NCI-H2196 treated with DMSO at 0.1 percent for 48 hours (cell line): ENCODE measurements at regions not wholly inside any gene's neighbourhood (a gene's known extent, or its start where the extent isn't known, plus 50 kb on each side); places are given as distances from the start of the nearest gene placed in this dataset.

Experiments used
- DNase-seq: peaks from one replicate; lab custom pipeline; 2025; ENCODE audit not compliant: unreplicated experiment; lab: John Stamatoyannopoulos, UW

DNA sequence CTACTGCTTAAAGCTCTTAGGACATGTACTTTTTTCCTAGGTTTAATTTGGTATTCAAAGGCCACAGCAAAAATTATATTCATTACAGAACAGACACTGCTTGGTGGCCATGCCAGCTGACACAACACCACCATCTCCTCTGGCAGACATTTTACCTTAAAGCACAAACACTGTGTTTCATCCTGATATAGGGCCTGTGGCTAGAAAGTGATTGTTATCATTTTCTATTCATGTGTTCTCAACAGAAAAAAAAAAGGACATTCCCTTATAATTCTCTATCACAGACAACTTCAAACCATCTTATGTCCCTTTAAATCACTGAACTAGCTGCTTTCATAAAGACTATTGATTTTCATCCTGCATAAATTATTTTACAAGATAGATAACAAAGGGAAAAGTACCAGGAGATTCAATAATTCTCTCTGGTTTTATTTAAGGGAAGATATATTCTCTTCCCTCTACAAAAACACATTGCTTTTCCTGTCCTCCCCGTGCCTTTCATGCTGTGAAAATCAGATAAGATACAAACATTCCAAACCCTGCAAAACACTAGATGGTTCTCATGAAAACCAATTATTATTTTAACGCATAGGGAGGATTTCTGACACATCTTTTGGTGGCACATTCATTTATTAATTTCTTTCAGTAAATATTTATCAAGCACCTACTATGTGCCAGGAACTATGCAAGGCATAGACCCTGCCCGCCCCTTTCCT is 139.3 kb upstream of the TMCC3 start:
- DNase-seq = no peak

DNA sequence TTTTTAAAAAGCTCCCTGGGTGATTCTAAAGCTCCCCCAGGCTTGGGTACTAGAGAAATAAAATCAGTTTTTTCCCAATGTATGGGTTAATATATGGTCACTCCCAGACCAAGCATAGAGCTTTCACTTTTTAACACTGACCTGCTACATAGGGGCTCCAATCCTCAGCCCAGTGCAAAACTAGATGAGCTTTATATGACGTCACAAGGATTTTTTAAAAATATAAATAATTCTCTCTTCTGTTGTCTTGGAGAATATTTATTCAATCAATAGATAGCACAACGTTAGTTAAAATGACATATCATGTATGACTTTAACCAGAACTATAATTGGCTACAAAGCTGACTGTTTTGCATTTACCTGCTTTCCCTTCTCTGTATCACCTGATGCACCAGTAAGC is 137.9 kb upstream of the TMCC3 start:
- DNase-seq = no peak

DNA sequence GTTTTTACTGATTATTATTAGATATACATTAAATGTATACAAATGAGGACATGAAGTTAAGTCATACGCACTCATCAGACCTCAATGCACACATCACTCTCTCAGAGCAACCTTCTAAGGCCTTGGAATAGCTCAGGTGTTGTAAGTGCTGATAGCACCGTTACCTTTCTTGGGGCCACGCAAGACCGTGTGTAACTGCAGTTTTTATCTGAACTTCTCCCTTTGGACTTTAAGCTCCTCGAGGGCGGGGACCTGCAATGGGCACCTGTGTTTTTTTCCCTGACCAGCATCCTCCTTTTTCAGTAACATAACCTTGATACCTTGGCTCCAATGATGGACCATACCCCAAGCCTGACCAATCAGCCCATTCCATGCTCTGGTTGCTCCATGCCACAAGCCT is 136.5 kb upstream of the TMCC3 start:
- no peak for DNase-seq

DNA sequence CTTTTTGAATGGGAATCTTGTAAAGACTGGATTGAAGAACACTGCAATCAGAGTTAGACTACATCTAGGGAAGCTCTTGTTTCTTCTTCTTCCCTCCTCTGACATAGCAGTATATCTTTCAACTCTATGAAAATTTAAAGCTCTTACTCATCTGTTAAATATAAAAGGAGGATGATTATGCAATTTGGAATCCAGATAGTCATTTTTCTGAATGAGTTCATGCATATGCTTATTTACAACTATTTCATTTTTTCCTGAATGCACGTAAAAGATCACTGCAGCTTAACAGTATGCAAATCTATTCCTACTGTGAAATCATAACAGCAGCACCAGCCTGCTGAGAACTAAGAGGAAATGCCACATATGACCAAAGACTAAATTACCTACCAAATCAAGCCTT is 133.5 kb upstream of the TMCC3 start:
- DNase-seq = no peak

DNA sequence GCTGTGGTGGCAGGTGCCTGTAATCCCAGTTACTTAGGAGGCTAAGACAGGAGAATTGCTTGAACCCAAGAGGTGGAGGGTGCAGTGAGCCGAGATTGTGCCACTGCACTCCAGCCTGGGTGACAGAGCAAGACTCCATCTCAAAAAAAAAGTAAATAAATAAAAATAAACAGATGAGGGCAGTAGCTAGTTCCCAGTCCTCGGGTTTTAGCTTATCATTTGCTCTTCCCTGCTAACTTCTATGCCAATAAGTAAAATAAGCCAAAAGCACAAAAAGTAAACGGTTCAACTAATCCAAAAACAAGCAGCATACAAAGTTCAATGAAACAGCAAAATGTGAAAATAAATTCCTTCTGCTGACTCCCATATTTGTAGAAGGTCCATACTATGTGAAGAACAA is 133.0 kb upstream of the TMCC3 start:
- DNase-seq = no peak

DNA sequence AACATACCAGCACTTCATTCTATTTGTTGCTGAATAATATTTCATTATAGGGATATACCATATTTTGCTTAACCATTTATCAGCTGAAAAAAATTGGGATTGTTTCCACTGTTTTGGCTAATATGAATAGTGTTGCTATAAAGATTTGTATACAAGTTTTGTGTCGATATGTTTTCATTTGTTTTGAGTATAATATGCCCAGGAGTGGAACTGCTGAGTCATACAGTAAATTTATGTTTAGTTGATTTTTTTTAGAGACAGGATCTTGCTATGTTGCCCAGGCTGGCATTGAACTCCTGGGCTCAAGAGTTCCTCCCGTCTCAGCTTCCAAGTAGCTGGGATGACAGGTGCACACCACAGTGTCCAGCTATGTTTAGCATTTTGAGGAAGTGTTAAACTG is 131.5 kb upstream of the TMCC3 start:
- DNase-seq = no peak

DNA sequence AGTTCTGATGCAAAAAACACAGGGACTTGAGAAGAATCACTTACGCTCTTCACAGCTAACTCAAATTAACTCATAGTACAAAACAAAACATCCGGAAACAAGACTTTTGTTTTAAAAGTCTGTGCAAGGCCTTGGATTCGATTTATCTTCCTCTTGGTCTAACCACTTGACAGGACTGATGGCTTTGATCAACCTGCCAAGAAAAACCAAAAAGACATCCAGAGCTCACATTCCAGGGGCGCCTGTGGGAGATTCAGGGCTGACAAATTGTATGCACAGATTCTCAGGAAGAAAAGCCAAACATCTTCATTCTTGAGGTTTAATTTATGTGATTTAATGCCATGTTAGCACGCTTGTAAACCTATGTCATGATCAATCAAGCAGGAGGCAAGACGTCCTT is 129.1 kb upstream of the TMCC3 start:
- DNase-seq = no peak

DNA sequence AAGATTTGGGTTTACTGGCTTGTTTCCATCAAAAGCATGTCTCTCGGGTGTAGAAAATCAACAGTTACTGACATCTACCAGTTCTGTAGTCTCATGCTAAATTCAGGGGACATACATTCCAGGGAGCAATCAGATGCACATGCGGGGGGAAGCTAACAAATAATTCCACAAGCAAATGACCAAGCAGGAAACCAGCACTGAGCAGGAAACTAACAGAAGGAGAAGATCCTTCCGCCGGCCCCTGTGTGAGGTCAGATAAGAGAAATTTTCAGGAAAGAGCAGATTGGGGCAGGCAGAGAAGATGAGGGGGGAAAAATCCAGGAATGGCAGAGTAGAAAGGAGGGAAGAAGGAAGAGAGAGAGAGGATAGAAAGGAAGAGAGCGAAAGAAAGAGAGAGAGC is 127.6 kb upstream of the TMCC3 start:
- DNase-seq = no peak

DNA sequence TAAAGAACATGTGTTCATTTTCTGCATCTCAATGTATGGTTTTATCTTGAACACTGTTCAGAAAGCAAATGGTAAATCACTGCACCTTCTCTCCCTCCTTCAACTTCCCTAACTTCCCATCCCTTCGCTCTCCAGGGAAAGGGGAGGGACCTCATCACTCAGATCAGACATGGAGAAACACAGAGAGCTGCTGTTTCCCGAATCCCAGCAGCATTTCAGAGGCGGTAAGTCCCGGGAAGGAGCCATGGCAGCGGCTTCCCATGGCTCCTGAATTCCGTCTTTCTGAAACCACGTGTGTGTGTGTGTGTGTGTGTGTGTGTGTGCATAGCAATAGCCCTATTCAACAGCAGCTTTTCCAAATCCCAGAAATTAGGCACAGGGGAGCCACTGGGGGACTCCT is 125.4 kb upstream of the TMCC3 start:
- no peak for DNase-seq

DNA sequence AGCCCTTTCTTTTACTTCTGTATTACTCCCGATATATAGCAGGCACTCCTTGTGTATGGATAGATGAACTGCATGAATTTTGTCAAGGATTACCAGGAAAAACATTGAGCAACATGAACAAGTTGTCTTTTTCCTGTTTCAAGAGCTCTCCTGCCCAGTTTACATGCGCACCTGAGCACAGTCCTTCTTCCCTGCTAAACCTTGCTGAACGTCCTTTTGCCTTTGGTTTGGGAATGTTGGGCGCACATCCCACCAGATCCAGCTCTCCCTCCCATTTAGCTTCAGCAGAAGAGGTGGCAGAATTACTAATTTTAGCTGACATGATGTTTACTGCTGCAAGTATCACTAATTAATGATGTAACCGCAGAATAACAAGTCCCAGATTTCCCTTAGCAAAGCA is 121.4 kb upstream of the TMCC3 start:
- no peak for DNase-seq

DNA sequence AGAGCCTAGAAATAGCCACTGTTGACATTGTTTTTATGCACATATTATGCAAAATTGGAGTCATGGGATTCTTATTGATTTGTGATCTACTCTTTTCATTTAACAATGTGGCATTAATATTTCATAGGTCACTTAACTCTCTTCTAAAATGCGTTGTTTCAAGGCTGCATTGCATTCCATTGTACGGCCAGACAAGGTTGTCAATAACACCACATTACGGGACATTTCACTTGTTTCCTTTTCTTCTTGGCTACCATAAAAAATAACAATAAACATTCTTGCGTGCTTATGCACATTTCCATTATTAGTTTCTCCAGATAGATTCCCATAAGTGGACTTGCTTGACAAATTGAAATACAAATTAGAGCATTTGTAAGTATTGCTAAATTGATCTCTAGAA is 120.8 kb upstream of the TMCC3 start:
- DNase-seq = no peak

DNA sequence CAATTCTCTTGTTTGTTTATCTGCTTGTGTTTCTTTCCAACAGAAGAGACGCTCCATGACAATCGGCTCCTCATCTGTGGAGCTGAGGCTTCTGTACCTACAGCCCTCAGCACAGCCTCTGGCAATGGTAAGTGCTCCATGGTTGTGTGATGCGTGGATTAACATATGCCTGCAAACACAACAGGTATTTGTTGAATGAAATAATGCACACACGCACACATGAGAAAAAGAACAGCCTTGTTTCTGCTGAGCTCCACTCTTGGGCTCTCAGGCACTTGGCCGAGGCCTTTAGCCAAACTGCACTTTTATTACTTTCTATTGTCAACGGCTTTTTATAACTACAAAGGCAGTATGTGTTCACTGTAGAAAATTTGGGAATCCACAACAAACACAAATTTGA is 120.4 kb upstream of the TMCC3 start:
- DNase-seq = no peak

DNA sequence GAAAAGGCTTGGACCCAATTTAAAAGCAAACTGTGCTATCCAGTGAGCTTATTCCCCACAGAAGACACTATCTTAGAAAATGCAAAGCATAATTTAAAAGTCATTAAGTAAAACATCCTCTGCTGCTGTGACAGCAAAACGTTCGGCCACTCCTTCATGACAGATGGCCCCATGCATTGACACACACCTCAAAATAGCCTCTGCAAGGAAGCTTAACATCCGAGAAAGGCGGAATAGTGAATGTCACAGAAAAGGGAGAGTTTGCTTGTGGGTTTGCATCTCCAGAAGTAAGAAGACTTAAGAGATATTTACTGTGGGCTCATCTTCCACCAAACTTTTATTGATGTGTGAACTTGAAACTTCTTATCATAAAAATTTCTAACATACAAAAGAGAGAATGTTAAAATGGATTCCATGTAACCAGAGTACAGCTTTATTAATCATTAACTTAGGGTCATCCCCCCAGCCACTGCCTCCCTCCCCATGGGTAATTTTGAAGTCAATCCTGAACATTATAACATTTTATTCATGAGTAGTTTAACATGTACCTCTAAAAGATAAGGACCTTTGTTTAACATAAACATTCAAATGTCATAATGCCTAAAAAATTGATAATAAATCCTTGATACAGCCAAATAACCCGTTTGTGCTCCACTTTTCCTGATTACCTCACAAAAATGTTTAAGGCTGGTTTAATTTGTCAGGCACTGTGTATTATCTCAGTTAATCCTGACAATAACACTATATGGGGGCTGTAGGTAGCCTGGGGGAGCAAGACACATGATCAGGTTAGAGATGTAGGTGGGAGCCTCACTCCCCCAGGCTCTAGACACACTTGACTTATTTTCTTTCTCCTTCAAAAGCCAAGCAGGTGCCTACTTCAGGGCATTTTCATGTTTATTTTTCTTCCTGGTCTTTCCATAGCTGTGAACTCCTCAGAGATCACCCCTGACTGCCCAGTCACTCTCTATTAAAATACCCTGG is 119.7 kb upstream of the TMCC3 start:
- DNase-seq = no peak

DNA sequence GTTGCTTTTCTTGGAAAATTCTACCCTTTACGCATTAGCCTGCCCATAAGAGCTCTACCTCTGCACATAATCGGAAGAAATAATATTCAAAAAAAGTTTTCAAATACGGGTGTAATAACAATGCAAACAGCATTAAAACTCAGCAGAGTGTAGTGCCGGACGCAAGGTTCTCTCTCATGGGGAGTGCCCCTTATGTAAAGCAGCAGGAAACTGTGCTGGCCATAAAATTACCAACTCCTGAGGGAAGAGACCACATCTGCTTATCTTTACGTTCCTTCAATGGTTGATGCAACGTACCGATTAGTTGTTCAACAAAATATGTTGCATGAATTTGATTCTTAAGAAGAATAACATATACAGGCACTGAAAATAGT is 118.7 kb upstream of the TMCC3 start:
- DNase-seq = no peak

DNA sequence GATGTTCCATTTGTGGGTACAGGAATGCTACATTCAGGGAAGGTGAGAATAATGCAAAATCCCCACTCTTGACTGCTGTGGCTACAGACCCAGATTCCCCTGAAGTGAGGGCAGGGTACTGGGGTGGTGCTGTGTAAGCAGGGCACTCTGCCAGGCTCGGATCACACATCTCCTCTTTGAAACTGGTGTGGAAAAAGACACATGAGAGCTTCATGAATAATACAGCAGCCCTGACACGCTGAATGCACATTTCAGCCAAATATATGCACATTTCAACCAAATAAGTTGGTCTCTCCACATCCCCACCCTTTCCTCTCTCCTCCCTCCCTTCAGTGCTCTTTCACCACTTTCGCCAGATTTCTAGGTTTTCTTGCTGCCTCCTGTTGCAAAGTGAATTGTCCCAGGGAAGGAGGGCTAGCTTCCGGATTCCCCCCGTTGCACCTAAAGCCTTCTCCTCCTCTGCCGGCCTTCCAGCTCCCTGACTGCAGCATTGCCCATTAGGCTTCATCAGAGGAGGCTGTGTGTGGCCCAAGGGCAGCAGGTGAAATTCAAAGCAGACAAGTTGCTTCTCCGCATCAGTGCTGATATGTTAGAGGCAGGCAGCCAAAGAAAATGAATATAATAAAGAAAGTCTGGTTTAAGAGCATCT is 118.2 kb upstream of the TMCC3 start:
- no peak for DNase-seq

DNA sequence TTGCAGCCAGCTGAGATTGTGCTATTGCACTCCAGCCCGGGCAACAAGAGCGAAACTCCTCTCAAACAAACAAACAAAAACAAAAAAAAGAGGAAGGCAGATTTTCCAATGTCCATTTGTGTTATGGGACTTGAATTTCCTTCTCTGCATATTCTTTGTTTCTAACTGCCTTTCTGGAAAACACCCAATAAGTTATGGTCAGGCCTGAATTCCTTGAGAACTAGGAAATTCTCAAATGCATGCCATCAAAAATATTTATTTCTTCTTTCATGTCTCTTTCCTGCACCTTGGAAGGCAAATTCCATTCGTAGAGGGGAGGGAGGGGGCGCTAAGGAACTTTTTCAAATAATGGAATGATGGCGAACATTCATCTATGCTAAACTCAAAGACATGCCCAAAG is 117.6 kb upstream of the TMCC3 start:
- DNase-seq = no peak

DNA sequence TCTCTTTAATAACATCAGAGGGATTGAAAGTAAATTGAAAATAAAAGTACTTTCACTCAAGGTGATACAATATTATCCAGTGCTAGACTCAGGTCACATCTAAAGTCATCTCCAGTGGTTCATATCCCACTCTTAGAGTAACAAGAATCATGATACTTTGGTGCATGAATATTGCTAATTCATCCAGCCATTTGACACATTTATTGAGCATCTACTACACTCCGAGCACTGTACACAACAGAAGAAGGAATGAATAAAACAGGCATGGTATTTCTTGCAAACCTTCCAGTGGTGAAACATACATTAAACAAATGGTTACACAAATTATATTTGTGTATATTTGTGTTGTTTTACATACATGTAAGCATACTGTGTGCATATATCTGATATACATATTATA is 116.0 kb upstream of the TMCC3 start:
- DNase-seq = no peak

DNA sequence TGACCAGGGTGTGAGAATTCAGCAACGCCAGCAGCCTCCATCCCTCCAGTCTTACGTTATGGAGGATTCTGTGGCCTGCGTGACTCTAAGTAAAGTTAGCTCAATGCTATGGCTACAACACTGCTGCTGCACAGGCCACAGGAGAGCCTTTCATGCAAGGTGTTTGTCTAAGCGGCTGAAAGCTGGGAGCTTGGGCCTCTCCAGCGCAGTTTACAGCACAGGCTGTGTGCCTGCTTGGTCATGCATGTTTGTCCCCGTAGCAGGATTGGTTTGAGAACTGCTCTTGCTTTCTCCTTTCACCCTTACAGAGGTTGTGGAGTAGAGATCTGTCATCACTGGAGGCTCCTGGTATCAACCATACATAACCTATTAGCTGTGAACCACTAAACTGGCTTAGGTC is 113.1 kb upstream of the TMCC3 start:
- no peak for DNase-seq

DNA sequence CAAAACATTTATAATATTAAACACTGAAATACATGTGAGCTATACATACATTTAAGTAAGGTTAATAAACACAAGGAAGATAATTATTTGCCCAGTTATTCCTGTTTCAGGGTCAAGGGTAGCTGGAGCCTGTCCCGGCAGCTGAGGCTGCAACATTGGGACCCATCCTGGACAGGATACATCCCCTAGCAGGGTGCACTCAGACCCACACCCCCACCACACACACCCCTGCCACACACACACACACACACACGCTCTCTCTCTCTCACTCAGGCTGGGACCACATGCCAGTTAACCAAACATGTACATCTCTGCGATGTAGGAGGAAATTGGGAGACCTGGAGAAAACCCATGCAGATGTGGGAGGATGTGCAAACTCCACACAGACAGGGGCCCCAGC is 112.6 kb upstream of the TMCC3 start:
- no peak for DNase-seq

DNA sequence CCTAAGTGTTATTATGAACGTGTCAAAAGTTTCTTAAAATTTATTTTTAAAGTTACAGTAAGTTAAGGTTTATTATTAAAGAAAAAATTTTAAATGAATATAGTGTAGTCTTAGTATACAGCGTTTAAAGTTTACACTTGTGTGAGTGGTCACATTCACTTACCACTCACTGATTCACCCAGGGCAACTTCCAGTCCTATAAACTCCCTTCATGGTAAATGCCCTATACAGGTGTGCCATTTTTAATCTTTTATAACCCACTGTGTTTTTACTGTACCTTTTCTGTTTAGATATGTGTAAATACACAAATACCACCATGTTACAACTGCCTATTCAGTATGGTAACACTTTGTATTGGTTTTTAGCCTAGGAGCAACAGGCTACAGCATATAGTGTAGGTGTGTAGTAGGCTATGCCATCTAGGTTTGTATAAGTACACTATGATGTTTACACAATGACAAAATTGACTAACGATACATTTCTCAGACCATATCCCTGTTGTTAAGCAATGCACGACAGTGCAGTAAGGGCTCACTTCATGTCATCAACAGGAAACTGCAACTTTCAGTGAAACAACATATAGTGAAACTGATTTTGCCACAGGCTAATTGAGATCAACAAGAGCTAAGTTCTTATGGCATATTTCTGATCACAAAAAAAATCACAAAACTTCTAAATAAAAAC is 112.0 kb upstream of the TMCC3 start:
- DNase-seq = no peak

DNA sequence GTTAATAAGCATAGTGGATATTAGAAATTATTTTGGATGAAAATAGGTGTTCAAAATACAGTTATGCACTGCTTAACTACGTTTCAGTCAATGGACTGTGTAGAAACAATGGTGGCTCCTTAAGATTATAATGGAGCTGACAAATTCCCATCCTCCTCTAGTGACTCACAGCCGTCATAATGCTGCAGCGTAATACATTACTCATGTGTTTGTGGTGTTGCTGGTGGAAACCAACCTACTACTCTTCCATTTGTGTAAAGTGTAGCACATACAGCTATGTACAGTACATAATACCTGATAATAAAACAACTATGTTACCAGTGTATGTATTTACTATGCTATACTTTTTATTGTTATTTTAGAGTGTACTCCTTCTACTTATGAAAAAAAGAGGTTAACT is 111.2 kb upstream of the TMCC3 start:
- DNase-seq = no peak
